T-helper 2 cell treated with Interferon-gamma antibody and Interleukin-4, amounts not matched to agents 5 μg/mL and 100 μg/mL, for 36 hours (primary cell): ENCODE measurements at regions not wholly inside any gene's neighbourhood (a gene's known extent, or its start where the extent isn't known, plus 50 kb on each side); places are given as distances from the start of the nearest gene placed in this dataset.

Experiments used
- DNase-seq: peaks from one replicate; pipeline ENCODE4 v3.0.0; 2021; ENCODE audit warnings: low spot score
- H3K27ac Mint-ChIP-seq: one replicate; pipeline ENCODE4 v1.8.0; 2021; ENCODE audit warnings: mild to moderate bottlenecking, mixed read lengths
- H3K27me3 Mint-ChIP-seq: one replicate; pipeline ENCODE4 v1.8.0; 2021; ENCODE audit warnings: low read depth, mixed read lengths
- H3K36me3 Mint-ChIP-seq: one replicate; pipeline ENCODE4 v1.8.0; 2021; ENCODE audit warnings: low read depth, mixed read lengths
- H3K4me1 Mint-ChIP-seq: one replicate; pipeline ENCODE4 v1.8.0; 2021; ENCODE audit warnings: low read depth, mixed read lengths
- H3K4me3 Mint-ChIP-seq: one replicate; pipeline ENCODE4 v1.8.0; 2022; ENCODE audit warnings: mild to moderate bottlenecking, moderate library complexity, mixed read lengths
- H3K9me3 Mint-ChIP-seq: one replicate; pipeline ENCODE4 v1.8.0; 2021; ENCODE audit warnings: mixed read lengths

DNA sequence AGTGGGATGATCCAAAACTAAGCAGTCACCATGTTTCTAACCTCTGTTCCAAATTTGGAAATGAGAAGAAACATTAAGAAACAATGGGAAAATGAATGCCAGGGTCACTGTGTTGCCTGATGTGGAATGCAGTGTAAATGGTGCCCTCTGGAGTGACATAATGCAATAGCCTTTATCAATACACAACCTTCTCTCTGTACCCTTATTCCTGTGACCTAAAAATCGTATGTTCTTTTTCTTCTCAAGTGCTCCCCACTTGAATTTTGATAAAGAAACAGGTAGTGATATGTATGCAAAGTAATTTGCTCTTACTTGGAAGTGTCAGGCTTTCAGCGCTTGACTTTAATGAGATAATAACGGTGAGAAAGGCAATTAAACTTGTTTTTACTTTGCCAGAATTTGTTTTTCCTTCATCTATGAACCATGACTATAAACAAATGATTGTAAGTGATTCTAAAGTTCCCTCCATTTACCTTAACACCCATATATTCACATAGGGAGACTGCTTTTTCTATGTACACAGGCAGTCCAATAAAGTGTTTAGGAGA is 145.8 kb upstream of the THRB start:
- Mint-ChIP-seq H3K27me3 (no peaks in the 10 kb centered on the region), H3K36me3 (no peaks in the 10 kb centered on the region), H3K4me3 (no peak overlapping the region), H3K9me3 (no peaks in the 10 kb centered on the region), H3K4me1 (no peaks in the 10 kb centered on the region), H3K27ac (no peak overlapping the region)
- no peak for DNase-seq

DNA sequence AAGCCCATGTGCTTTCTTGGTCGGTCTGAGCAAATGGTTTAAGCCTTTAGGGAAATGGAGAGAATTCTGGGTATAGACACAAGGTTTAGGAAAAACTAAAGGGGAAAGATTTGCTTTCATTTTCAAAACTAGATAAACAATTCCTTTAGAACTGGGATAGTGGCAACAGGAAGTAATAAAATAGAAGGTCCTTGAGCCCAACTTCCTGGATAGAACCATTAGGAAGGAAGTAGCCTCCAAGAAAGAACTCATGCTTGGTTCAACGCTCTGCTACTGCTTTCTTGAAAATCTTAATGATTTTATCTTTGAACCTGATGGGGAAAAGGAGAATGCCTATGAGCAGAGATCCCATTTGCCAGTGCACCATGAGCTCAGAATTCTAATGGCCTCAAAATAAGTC is 147.0 kb upstream of the THRB start:
- Mint-ChIP-seq H3K9me3 (no peaks in the 10 kb centered on the region), H3K4me3 (no peak overlapping the region), H3K27me3 (no peaks in the 10 kb centered on the region), H3K27ac (no peak overlapping the region), H3K4me1 (no peaks in the 10 kb centered on the region), H3K36me3 (no peaks in the 10 kb centered on the region)
- DNase-seq, result no peak

- DNase-seq, result no peak
- no peaks in the 10 kb centered on the region for H3K36me3 Mint-ChIP-seq
- no peaks in the 10 kb centered on the region for H3K27me3 Mint-ChIP-seq
- no peak overlapping the region for H3K4me3 Mint-ChIP-seq
- no peaks in the 10 kb centered on the region for H3K9me3 Mint-ChIP-seq
- H3K27ac Mint-ChIP-seq, result no peak overlapping the region
- no peaks in the 10 kb centered on the region for H3K4me1 Mint-ChIP-seq
These were observed 150.4 kb upstream of the THRB start for GRCh38 chr3:24645047-24645446.

GRCh38 chr3:24646790-24647189 is 152.1 kb upstream of the THRB start:
- H3K9me3 Mint-ChIP-seq, result no peaks in the 10 kb centered on the region
- no peaks in the 10 kb centered on the region for H3K4me1 Mint-ChIP-seq
- H3K36me3 Mint-ChIP-seq, result no peaks in the 10 kb centered on the region
- no peaks in the 10 kb centered on the region for H3K27me3 Mint-ChIP-seq
- no peak for DNase-seq
- no peak overlapping the region for H3K4me3 Mint-ChIP-seq
- no peak overlapping the region for H3K27ac Mint-ChIP-seq

- no peak overlapping the region for H3K4me3 Mint-ChIP-seq
- H3K27me3 Mint-ChIP-seq, result no peaks in the 10 kb centered on the region
- H3K36me3 Mint-ChIP-seq, result no peaks in the 10 kb centered on the region
- no peaks in the 10 kb centered on the region for H3K9me3 Mint-ChIP-seq
- H3K4me1 Mint-ChIP-seq, result no peaks in the 10 kb centered on the region
- DNase-seq, result no peak
- H3K27ac Mint-ChIP-seq, result no peak overlapping the region
These were observed 153.4 kb upstream of the THRB start for GRCh38 chr3:24648063-24648462.

GRCh38 chr3:24650839-24651238 is 156.2 kb upstream of the THRB start:
- Mint-ChIP-seq H3K4me3 (no peak overlapping the region), H3K27ac (no peak overlapping the region), H3K4me1 (no peaks in the 10 kb centered on the region), H3K36me3 (no peaks in the 10 kb centered on the region), H3K27me3 (no peaks in the 10 kb centered on the region), H3K9me3 (no peaks in the 10 kb centered on the region)
- DNase-seq, result no peak

- no peaks in the 10 kb centered on the region for H3K4me1 Mint-ChIP-seq
- H3K27me3 Mint-ChIP-seq, result no peaks in the 10 kb centered on the region
- no peak for DNase-seq
- H3K4me3 Mint-ChIP-seq, result no peak overlapping the region
- no peaks in the 10 kb centered on the region for H3K36me3 Mint-ChIP-seq
- H3K9me3 Mint-ChIP-seq, result no peaks in the 10 kb centered on the region
- H3K27ac Mint-ChIP-seq, result no peak overlapping the region
These were observed 163.3 kb upstream of the THRB start for GRCh38 chr3:24657870-24658510.

DNA sequence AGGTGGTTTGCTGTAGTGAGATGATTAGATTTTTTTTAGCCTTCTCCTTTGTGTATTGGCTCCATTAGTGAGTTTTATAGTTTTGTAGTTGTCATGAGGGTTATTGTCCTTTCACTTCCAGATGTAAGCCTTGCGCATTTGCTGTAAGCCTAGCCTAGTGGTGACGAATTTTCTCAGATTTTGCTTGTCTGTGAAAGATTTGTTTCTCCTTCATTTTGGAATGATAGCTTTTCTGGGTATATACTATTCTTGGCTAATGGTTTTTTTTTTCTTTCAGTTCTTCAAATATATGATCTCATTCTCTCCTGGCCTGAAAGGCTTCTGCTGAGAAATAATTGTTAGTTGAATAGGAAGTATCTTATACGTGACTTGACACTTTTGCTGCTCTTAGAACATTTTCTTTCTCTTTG is 166.5 kb upstream of the THRB start:
- H3K9me3 Mint-ChIP-seq, result no peaks in the 10 kb centered on the region
- no peak for DNase-seq
- no peaks in the 10 kb centered on the region for H3K36me3 Mint-ChIP-seq
- no peak overlapping the region for H3K27ac Mint-ChIP-seq
- no peak overlapping the region for H3K4me3 Mint-ChIP-seq
- H3K4me1 Mint-ChIP-seq, result no peaks in the 10 kb centered on the region
- no peaks in the 10 kb centered on the region for H3K27me3 Mint-ChIP-seq

DNA sequence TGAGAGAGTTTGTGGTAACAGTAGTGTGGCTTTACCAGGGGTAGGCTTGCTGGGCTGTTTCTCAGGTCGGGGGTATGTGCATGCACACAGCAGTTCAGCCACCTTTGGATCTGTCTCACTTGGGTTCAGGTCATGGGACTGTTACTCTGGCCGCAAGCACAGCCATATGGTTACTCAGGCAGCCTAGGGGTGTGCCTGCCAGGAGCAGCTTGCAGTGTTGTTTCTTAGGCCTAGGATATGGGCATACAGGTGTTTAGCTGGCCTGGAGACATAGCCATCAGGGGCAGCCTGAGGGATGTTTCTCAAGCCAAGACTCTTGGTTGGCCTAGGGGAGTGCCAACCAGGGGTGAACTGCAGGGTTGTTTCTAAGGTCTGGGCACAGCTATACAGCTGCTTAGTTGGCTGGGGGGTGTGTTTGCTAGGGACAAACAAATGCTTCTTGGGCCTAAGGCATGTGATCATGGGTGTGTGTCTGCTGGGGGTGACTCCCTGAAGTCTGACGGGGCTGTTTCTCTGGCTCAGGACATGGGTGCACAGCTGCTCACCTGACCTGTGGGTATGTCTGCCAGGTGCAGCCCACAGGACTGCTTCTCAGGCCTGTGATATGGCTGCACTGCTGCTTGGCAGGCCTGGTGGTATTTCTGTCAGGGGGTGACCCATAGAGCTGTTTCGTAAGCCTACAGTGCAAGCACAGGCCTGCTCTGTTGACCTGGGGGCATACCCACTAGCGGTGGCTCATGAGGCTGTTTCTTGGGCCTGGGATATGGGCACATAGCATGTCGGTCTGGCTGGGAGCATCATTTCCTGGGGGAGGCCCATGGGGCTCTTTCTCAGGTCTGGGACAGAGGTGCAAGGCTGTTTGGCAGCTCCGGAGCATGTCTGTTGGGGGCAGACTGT is 168.0 kb upstream of the THRB start:
- no peak overlapping the region for H3K27ac Mint-ChIP-seq
- no peak for DNase-seq
- H3K9me3 Mint-ChIP-seq, result no peaks in the 10 kb centered on the region
- no peak overlapping the region for H3K4me3 Mint-ChIP-seq
- no peaks in the 10 kb centered on the region for H3K27me3 Mint-ChIP-seq
- no peaks in the 10 kb centered on the region for H3K4me1 Mint-ChIP-seq
- H3K36me3 Mint-ChIP-seq, result no peaks in the 10 kb centered on the region

DNA sequence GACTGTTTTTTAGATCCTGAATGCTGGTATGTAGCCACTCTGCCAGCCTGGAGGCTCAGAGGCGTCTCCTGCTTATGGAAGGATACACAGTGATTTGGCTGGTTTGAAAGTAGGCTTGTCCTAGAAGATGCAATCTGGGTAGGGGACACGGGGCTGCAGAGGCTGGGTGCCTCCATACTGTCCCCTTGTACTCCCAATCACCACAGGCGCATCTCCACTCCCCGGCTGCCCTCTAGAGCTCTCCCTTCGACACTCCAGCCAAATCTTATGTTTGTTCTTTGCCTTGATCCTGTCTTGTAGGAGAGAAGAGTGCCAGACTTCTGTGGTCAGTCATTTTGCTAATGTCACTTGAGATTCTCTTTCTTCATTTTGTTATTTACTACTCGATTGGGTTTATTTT is 168.8 kb upstream of the THRB start:
- no peak overlapping the region for H3K4me3 Mint-ChIP-seq
- H3K27me3 Mint-ChIP-seq, result no peaks in the 10 kb centered on the region
- no peaks in the 10 kb centered on the region for H3K36me3 Mint-ChIP-seq
- H3K9me3 Mint-ChIP-seq, result no peaks in the 10 kb centered on the region
- no peaks in the 10 kb centered on the region for H3K4me1 Mint-ChIP-seq
- H3K27ac Mint-ChIP-seq, result no peak overlapping the region
- DNase-seq, result no peak

DNA sequence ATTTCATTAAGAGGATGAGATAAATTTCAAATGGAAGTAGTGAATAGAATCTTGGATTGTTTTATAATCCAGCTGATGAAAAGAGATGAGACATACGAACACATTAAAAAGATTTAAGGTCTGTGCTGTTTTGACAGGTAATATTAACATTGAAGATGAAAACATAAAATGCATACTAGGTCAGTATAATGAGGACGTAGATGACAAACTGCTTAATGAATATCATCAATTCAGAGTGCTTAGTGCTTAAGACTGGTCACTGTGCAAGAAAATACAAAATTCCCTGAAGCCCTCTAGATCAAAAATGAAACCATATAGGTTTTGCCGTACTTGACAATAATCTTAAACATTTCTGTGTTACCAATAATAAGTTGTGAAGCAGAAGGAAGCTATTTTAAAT is 173.4 kb upstream of the THRB start:
- no peak overlapping the region for H3K4me3 Mint-ChIP-seq
- no peak overlapping the region for H3K27ac Mint-ChIP-seq
- no peak for DNase-seq

DNA sequence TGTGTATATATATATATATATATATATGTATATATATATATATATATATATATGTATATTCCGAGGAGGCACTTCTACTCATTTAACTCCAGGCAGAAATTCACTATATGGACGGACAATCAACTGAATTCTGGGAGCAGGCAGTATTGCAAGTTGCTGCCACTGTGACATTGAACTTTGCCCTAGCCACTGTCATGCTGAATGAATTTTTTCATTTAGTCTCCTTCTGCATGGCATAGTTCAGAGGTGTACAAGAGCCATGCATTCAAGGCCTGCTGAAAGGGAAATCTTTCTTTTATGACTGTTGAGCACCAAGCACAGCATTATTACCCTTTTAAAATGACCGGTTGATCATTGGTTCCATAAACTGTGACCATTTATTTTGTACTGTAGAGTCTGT is 176.2 kb upstream of the THRB start:
- no peaks in the 10 kb centered on the region for H3K9me3 Mint-ChIP-seq
- H3K36me3 Mint-ChIP-seq, result no peaks in the 10 kb centered on the region
- no peaks in the 10 kb centered on the region for H3K4me1 Mint-ChIP-seq
- H3K27me3 Mint-ChIP-seq, result peaks cover 17% of the 10 kb centered on the region
- DNase-seq, result no peak
- H3K4me3 Mint-ChIP-seq, result no peak overlapping the region
- no peak overlapping the region for H3K27ac Mint-ChIP-seq

More for the DNA sequence above, 173.4 kb upstream of the THRB start:
- no peaks in the 10 kb centered on the region for H3K9me3 Mint-ChIP-seq
- peaks cover 5% of the 10 kb centered on the region for H3K27me3 Mint-ChIP-seq
- no peaks in the 10 kb centered on the region for H3K36me3 Mint-ChIP-seq
- no peaks in the 10 kb centered on the region for H3K4me1 Mint-ChIP-seq

GRCh38 chr3:24673596-24673995 is 178.9 kb upstream of the THRB start:
- DNase-seq, result no peak
- H3K27ac Mint-ChIP-seq, result no peak overlapping the region
- H3K27me3 Mint-ChIP-seq, result peaks cover 33% of the 10 kb centered on the region
- H3K9me3 Mint-ChIP-seq, result no peaks in the 10 kb centered on the region
- no peaks in the 10 kb centered on the region for H3K36me3 Mint-ChIP-seq
- no peak overlapping the region for H3K4me3 Mint-ChIP-seq
- H3K4me1 Mint-ChIP-seq, result peaks cover 6% of the 10 kb centered on the region

DNA sequence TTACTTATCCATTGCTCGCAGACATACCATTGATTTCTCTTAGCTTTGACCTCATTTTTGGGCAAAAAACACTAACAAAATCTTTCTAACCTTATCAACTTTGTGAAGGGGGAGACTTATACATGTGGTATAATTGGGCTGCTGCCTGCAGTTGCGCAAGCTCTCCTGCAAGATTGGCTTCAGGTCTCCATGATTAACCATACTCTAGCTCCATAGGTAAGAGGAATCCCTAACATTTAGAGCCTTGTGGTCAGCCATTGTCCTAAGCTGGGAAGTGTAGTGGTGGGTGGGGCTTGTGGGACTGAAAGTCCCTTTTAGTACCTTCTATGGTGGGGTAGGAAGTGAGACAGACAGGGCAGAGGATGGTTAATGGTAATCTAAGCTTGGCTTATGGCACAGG is 179.6 kb upstream of the THRB start:
- H3K9me3 Mint-ChIP-seq, result no peaks in the 10 kb centered on the region
- no peak overlapping the region for H3K27ac Mint-ChIP-seq
- DNase-seq, result no peak
- H3K4me3 Mint-ChIP-seq, result no peak overlapping the region
- H3K36me3 Mint-ChIP-seq, result no peaks in the 10 kb centered on the region
- H3K27me3 Mint-ChIP-seq, result peaks cover 38% of the 10 kb centered on the region
- peaks cover 11% of the 10 kb centered on the region for H3K4me1 Mint-ChIP-seq
